ENCODE measurements at regions not wholly inside any gene's neighbourhood (a gene's known extent, or its start where the extent isn't known, plus 50 kb on each side); places are given as distances from the start of the nearest gene placed in this dataset.

GRCh38 chr2:58545300-58546280 lies 304.5 kb upstream of the FANCL start:
- no peak for DNase-seq

- DNase-seq = no peak
Observed at GRCh38 chr2:58543442-58543841, 302.3 kb upstream of the FANCL start.

- DNase-seq = no peak
Observed at GRCh38 chr2:58541511-58541910, 300.4 kb upstream of the FANCL start.

- no peak for DNase-seq
Observed at GRCh38 chr2:58540681-58541080, 299.6 kb upstream of the FANCL start.

GRCh38 chr2:58539973-58540372 lies 298.8 kb upstream of the FANCL start:
- DNase-seq = no peak

- DNase-seq = no peak
Observed at GRCh38 chr2:58535990-58536389, 294.9 kb upstream of the FANCL start.

- DNase-seq = no peak
Observed at GRCh38 chr2:58535182-58535581, 294.1 kb upstream of the FANCL start.

GRCh38 chr2:58533376-58533775 lies 292.3 kb upstream of the FANCL start:
- DNase-seq = no peak

- no peak for DNase-seq
Observed at GRCh38 chr2:58532641-58533040, 291.5 kb upstream of the FANCL start.

- DNase-seq = no peak
Observed at GRCh38 chr2:58527647-58528046, 286.5 kb upstream of the FANCL start.

- peak; percentile 35 for DNase-seq
Observed at GRCh38 chr2:58521803-58522554, 280.9 kb upstream of the FANCL start.

GRCh38 chr2:58520903-58521302 lies 279.8 kb upstream of the FANCL start:
- no peak for DNase-seq

- no peak for DNase-seq
Observed at GRCh38 chr2:58517881-58518280, 276.8 kb upstream of the FANCL start.

GRCh38 chr2:58516695-58517094 lies 275.6 kb upstream of the FANCL start:
- no peak for DNase-seq

- DNase-seq = no peak
Observed at GRCh38 chr2:58515827-58516573, 274.9 kb upstream of the FANCL start.

GRCh38 chr2:58514252-58514651 lies 273.1 kb upstream of the FANCL start:
- DNase-seq = no peak

GRCh38 chr2:58512878-58513277 lies 271.8 kb upstream of the FANCL start:
- DNase-seq = no peak

- no peak for DNase-seq
Observed at GRCh38 chr2:58508006-58508405, 266.9 kb upstream of the FANCL start.

- no peak for DNase-seq
Observed at GRCh38 chr2:58503918-58504317, 262.8 kb upstream of the FANCL start.

- DNase-seq = no peak
Observed at GRCh38 chr2:58502931-58503330, 261.8 kb upstream of the FANCL start.

GRCh38 chr2:58501371-58502160 lies 260.4 kb upstream of the FANCL start:
- DNase-seq = no peak

GRCh38 chr2:58497168-58497567 lies 256.0 kb upstream of the FANCL start:
- DNase-seq = peak; percentile 43
